ENCODE measurements at regions not wholly inside any gene's neighbourhood (a gene's known extent, or its start where the extent isn't known, plus 50 kb on each side); places are given as distances from the start of the nearest gene placed in this dataset.

- Histone ChIP-seq H3K36me3 (no peaks in the 10 kb centered on the region), H3K4me3 (no peak overlapping the region), H3K4me1 (peaks cover 0 to 3% of the 10 kb centered on the region in 2 donors), H3K27me3 (no peaks in the 10 kb centered on the region), H3K9me3 (no peaks in the 10 kb centered on the region), H3K27ac (peak overlapping the region in 3 of 4 donors; percentile 43 to 58 (median 58))
- DNase-seq: no peak
- intact Hi-C loops (cut with DNase I; ENCODE audit: low total_unique reads) (no loop called here), in situ Hi-C loops (cut with MboI; ENCODE audit: low sequenced_read_pairs in 4 of 4) (loop anchor here in 1 of 4 donors (10.0 kb wide), 1 partner anchor 110 kb away; the partner anchor contains the start of gene EGFR)
- ATAC-seq: no peak
- no peak for TF ChIP-seq POLR2A (IDR thresholded peaks at IDR 0.05)
Observed at GRCh38 chr7:54904986-54905385, 113.8 kb upstream of the EGFR start.

- TF ChIP-seq POLR2A (IDR thresholded peaks at IDR 0.05) (no peak), CTCF (IDR thresholded peaks at IDR 0.05 in 4 of 5, conservative IDR thresholded peaks at IDR 0.05 in 1 of 5) (no peak)
- peaks cover 0 to 3% of the 10 kb centered on the region in 2 donors for H3K4me1 ChIP-seq
- DNase-seq (no peak), ATAC-seq (no peak)
- H3K27ac ChIP-seq: no peak overlapping the region
- H3K27me3 ChIP-seq: no peaks in the 10 kb centered on the region
- H3K4me3 ChIP-seq: no peak overlapping the region
- in situ Hi-C loops (cut with MboI; ENCODE audit: low sequenced_read_pairs in 4 of 4): loop anchor here in 1 of 4 donors (10.0 kb wide), 1 partner anchor 108 kb away; the partner anchor contains the start of gene EGFR
- intact Hi-C loops (cut with DNase I; ENCODE audit: low total_unique reads): no loop called here
- no peaks in the 10 kb centered on the region for H3K9me3 ChIP-seq
- H3K36me3 ChIP-seq: no peaks in the 10 kb centered on the region
Observed at GRCh38 chr7:54906963-54907362, 111.9 kb upstream of the EGFR start.

GRCh38 chr7:54907981-54908380 lies 110.8 kb upstream of the EGFR start:
- in situ Hi-C loops (cut with MboI; ENCODE audit: low sequenced_read_pairs in 4 of 4): loop anchor here in 1 of 4 donors (10.0 kb wide), 1 partner anchor 107 kb away; the partner anchor contains the start of gene EGFR
- DNase-seq (no peak), ATAC-seq (no peak)
- no peaks in the 10 kb centered on the region for H3K9me3 ChIP-seq
- peaks cover 0 to 3% of the 10 kb centered on the region in 2 donors for H3K4me1 ChIP-seq
- no peaks in the 10 kb centered on the region for H3K27me3 ChIP-seq
- TF ChIP-seq POLR2A (IDR thresholded peaks at IDR 0.05): no peak
- no peak for TF ChIP-seq CTCF (IDR thresholded peaks at IDR 0.05 in 4 of 5, conservative IDR thresholded peaks at IDR 0.05 in 1 of 5)
- no peaks in the 10 kb centered on the region for H3K36me3 ChIP-seq
- intact Hi-C loops (cut with DNase I; ENCODE audit: low total_unique reads): no loop called here
- no peak overlapping the region for H3K4me3 ChIP-seq
- no peak overlapping the region for H3K27ac ChIP-seq

GRCh38 chr7:54908760-54909438 lies 109.9 kb upstream of the EGFR start:
- TF ChIP-seq POLR2A (IDR thresholded peaks at IDR 0.05) (no peak), CTCF (IDR thresholded peaks at IDR 0.05 in 4 of 5, conservative IDR thresholded peaks at IDR 0.05 in 1 of 5) (no peak)
- Histone ChIP-seq H3K27ac (no peak overlapping the region), H3K9me3 (no peaks in the 10 kb centered on the region), H3K27me3 (no peaks in the 10 kb centered on the region), H3K36me3 (no peaks in the 10 kb centered on the region), H3K4me3 (no peak overlapping the region), H3K4me1 (no peaks in the 10 kb centered on the region)
- intact Hi-C loops (cut with DNase I; ENCODE audit: low total_unique reads): no loop called here
- ATAC-seq (no peak), DNase-seq (no peak)
- in situ Hi-C loops (cut with MboI; ENCODE audit: low sequenced_read_pairs in 4 of 4): loop anchor here in 1 of 4 donors (10.0 kb wide), 1 partner anchor 106 kb away; the partner anchor contains the start of gene EGFR

- TF ChIP-seq POLR2A (IDR thresholded peaks at IDR 0.05) (no peak), CTCF (IDR thresholded peaks at IDR 0.05 in 4 of 5, conservative IDR thresholded peaks at IDR 0.05 in 1 of 5) (no peak)
- Histone ChIP-seq H3K4me3 (no peak overlapping the region), H3K27ac (no peak overlapping the region), H3K27me3 (no peaks in the 10 kb centered on the region), H3K36me3 (no peaks in the 10 kb centered on the region), H3K4me1 (no peaks in the 10 kb centered on the region), H3K9me3 (no peaks in the 10 kb centered on the region)
- no peak for ATAC-seq
- intact Hi-C loops (cut with DNase I; ENCODE audit: low total_unique reads): no loop called here
- in situ Hi-C loops (cut with MboI; ENCODE audit: low sequenced_read_pairs in 4 of 4): no loop called here
- DNase-seq: no peak
Observed at GRCh38 chr7:54915870-54916598, 102.8 kb upstream of the EGFR start.

Measured in gastrocnemius medialis (tissue), 4 donors.